Activated naive CD8-positive, alpha-beta T cell treated with anti-CD3 and anti-CD28 coated beads, Interleukin-2, amount 10 ng/mL, durations not matched to agents 7 days and 5 days (primary cell): ENCODE measurements at regions not wholly inside any gene's neighbourhood (a gene's known extent, or its start where the extent isn't known, plus 50 kb on each side); places are given as distances from the start of the nearest gene placed in this dataset.
A peak's percentile ranks its signal among the peaks of the same experiment; 100 is the strongest.
"Not testable (repeated sequence)": the region's sequence is repeated elsewhere in the genome, so short reads cannot be mapped to it uniquely, and the experiment has no call there.

Source experiments
- ATAC-seq: fragments of 150-1000 bp; cut with Tn5 transposase; one replicate; pipeline ENCODE4 v1.10.0; 2021; ENCODE audit warnings: low read depth, moderate library complexity
- POLR2A ChIA-PET: fragments of 350-600 bp; sonication (Branson Sonifier 250); formaldehyde crosslinking; loops from one replicate; lab custom pipeline; 2021; ENCODE audit warnings: antibody characterized with exemption; lab: Charles Lee
- DNase-seq: peaks from one replicate; pipeline ENCODE4 v3.0.0; 2021
- H3K27ac Mint-ChIP-seq: one replicate; pipeline ENCODE4 v1.8.0; 2022; ENCODE audit warnings: mild to moderate bottlenecking, mixed read lengths
- H3K27me3 Mint-ChIP-seq: one replicate; pipeline ENCODE4 v1.8.0; 2022; ENCODE audit warnings: mild to moderate bottlenecking, moderate library complexity, mixed read lengths
- H3K36me3 Mint-ChIP-seq: one replicate; pipeline ENCODE4 v1.8.0; 2021; ENCODE audit warnings: mild to moderate bottlenecking, mixed read lengths
- H3K4me1 Mint-ChIP-seq: one replicate; pipeline ENCODE4 v1.8.0; 2021; ENCODE audit warnings: mixed read lengths
- H3K4me3 Mint-ChIP-seq: one replicate; pipeline ENCODE4 v1.8.0; 2022; ENCODE audit warnings: mild to moderate bottlenecking, moderate library complexity, mixed read lengths
- H3K9me3 Mint-ChIP-seq: one replicate; pipeline ENCODE4 v1.8.0; 2021; ENCODE audit warnings: mixed read lengths

DNA sequence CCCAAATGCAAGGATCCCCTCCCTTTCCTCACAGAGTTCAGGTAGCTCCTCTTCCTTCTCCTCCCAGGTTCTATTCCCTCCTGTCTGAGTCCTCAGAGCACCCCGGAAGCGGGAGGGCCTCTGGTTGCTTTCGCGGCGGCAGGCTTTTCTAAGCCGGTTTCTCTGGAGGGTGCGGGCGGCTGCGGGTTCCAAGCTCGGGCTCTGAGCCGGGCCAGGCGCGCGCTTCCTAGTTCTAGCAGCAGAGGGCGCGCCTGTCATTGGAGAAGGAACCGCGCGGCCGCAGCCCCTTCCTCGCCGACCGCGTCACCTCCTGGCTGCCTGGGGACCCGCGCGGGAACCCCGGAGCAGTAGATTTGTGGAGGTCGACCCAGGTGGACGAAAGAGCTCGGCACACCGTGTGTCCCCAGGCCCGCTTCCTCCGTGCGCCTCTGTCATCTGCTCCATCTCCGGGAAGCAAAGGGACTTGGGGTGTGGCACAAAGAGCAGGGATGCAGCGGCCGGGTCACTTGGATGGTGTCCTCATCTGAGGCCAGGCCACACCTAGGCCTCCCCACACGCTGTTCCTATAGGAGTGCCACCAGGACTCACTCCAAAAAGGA is 389.0 kb upstream of the PODXL start:
- peaks cover 3% of the 10 kb centered on the region for H3K4me1 Mint-ChIP-seq
- H3K9me3 Mint-ChIP-seq, result no peaks in the 10 kb centered on the region
- POLR2A ChIA-PET, result no interaction called here
- H3K36me3 Mint-ChIP-seq, result no peaks in the 10 kb centered on the region
- DNase-seq (peak; percentile 72), ATAC-seq (peak; percentile 82)
- no peak overlapping the region for H3K4me3 Mint-ChIP-seq
- H3K27me3 Mint-ChIP-seq, result peaks cover 20% of the 10 kb centered on the region
- H3K27ac Mint-ChIP-seq, result no peak overlapping the region

DNA sequence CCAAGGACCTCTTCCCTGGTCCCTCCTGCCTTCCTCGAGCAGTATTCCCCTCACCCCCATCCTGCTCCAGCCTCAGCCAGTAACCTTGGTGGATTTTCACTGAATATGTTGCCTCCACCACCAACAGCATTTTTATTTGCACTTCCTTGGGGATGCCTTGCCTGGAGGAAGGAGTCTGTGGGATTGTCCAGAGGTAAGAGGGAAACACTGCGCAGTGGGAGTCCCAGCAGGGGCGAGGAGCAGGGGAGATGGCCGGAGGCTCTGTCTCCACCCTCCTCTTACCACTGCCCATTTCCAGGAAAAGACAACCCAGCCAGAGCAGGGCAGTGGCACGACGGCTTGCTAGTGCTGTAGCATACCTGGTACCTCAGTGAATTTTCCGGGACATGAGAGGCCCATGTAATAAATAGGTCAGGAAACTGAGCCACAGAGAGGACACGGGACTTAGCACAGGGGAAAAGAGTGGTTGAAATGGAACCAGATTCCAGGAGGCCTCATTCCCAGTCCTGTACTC is 388.2 kb upstream of the PODXL start:
- Mint-ChIP-seq H3K27ac (no peak overlapping the region), H3K4me3 (no peak overlapping the region), H3K4me1 (peaks cover 3% of the 10 kb centered on the region), H3K9me3 (no peaks in the 10 kb centered on the region), H3K27me3 (peaks cover 20% of the 10 kb centered on the region), H3K36me3 (no peaks in the 10 kb centered on the region)
- no peak for DNase-seq
- ATAC-seq, result no peak
- POLR2A ChIA-PET, result no interaction called here

- H3K9me3 Mint-ChIP-seq, result no peaks in the 10 kb centered on the region
- H3K27ac Mint-ChIP-seq, result no peak overlapping the region
- ATAC-seq, result no peak
- peaks cover 23% of the 10 kb centered on the region for H3K27me3 Mint-ChIP-seq
- no peaks in the 10 kb centered on the region for H3K36me3 Mint-ChIP-seq
- H3K4me1 Mint-ChIP-seq, result peaks cover 3% of the 10 kb centered on the region
- POLR2A ChIA-PET, result no interaction called here
- DNase-seq, result no peak
- H3K4me3 Mint-ChIP-seq, result no peak overlapping the region
Measured at GRCh38 chr7:131943646-131944045, 387.2 kb upstream of the PODXL start.

GRCh38 chr7:131943211-131943610 is 386.8 kb upstream of the PODXL start:
- ATAC-seq (no peak), DNase-seq (no peak)
- no peaks in the 10 kb centered on the region for H3K36me3 Mint-ChIP-seq
- H3K27me3 Mint-ChIP-seq, result peaks cover 20% of the 10 kb centered on the region
- POLR2A ChIA-PET, result no interaction called here
- peaks cover 3% of the 10 kb centered on the region for H3K4me1 Mint-ChIP-seq
- H3K27ac Mint-ChIP-seq, result no peak overlapping the region
- H3K9me3 Mint-ChIP-seq, result no peaks in the 10 kb centered on the region
- no peak overlapping the region for H3K4me3 Mint-ChIP-seq

GRCh38 chr7:131942287-131943150 is 386.1 kb upstream of the PODXL start:
- H3K9me3 Mint-ChIP-seq, result no peaks in the 10 kb centered on the region
- no peaks in the 10 kb centered on the region for H3K36me3 Mint-ChIP-seq
- H3K27me3 Mint-ChIP-seq, result peaks cover 20% of the 10 kb centered on the region
- POLR2A ChIA-PET, result no interaction called here
- no peak overlapping the region for H3K4me3 Mint-ChIP-seq
- no peak for DNase-seq
- H3K4me1 Mint-ChIP-seq, result peaks cover 3% of the 10 kb centered on the region
- ATAC-seq, result no peak
- no peak overlapping the region for H3K27ac Mint-ChIP-seq

- no peak for DNase-seq
- no peak overlapping the region for H3K4me3 Mint-ChIP-seq
- H3K27ac Mint-ChIP-seq, result no peak overlapping the region
- H3K4me1 Mint-ChIP-seq, result peaks cover 3% of the 10 kb centered on the region
- H3K36me3 Mint-ChIP-seq, result no peaks in the 10 kb centered on the region
- POLR2A ChIA-PET, result no interaction called here
- ATAC-seq, result no peak
- H3K9me3 Mint-ChIP-seq, result no peaks in the 10 kb centered on the region
- H3K27me3 Mint-ChIP-seq, result peaks cover 14% of the 10 kb centered on the region
Measured at GRCh38 chr7:131941291-131941690, 384.9 kb upstream of the PODXL start.

DNA sequence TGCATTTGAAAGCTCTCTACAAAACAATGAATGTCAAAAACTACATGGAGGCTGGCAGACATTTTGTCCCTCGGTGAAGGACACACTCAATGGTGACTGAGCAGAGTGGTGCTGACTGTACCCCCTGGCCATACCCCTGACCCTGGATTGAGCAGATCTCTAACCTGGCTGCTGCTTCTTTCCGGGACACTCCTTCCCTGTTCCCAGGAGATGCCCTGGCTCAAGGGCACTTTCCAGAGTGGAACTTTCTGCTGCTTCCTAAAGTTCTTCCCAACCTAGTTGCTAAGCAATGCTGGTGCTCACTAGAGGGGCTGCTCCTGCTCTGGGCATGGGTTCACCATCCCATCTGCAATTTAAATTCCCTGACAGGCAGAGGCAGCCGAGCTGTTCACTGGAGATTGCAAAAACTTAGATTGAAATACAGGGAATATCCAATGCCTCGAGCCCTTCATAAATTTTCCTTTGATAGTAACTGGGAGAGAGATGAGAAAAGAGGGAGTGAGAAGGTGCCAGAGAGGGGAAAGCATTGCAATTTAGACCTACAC is 384.3 kb upstream of the PODXL start:
- no peaks in the 10 kb centered on the region for H3K9me3 Mint-ChIP-seq
- H3K4me3 Mint-ChIP-seq, result no peak overlapping the region
- peaks cover 12% of the 10 kb centered on the region for H3K27me3 Mint-ChIP-seq
- no peak for DNase-seq
- no peak for ATAC-seq
- peaks cover 3% of the 10 kb centered on the region for H3K4me1 Mint-ChIP-seq
- no peaks in the 10 kb centered on the region for H3K36me3 Mint-ChIP-seq
- POLR2A ChIA-PET, result no interaction called here
- H3K27ac Mint-ChIP-seq, result no peak overlapping the region

GRCh38 chr7:131938788-131939187 is 382.4 kb upstream of the PODXL start:
- H3K36me3 Mint-ChIP-seq, H3K9me3 Mint-ChIP-seq, H3K27me3 Mint-ChIP-seq, H3K27ac Mint-ChIP-seq, DNase-seq, H3K4me1 Mint-ChIP-seq, H3K4me3 Mint-ChIP-seq, ATAC-seq, POLR2A ChIA-PET: not testable (repeated sequence)

DNA sequence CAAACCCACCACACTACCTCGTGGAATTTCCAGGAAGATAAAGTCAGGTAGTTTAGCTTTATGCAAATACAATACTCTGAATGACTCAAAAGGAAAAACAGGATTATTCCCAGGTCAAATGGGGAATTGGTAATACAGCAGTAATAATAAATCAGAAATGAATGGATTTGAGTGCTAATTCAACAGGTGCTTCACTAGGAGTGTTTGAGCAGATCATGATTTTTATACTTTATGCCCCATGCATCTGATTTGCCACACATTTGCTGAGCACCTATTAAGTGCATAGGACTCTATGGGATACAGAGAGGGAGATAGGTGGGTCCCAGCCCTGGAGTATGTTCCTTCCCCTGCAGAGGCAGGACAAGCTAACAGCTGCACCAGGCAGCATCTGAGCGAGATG is 381.4 kb upstream of the PODXL start:
- ATAC-seq (no peak), DNase-seq (no peak)
- Mint-ChIP-seq H3K36me3 (no peaks in the 10 kb centered on the region), H3K4me3 (no peak overlapping the region), H3K27me3 (peaks cover 4% of the 10 kb centered on the region), H3K4me1 (no peaks in the 10 kb centered on the region), H3K9me3 (no peaks in the 10 kb centered on the region), H3K27ac (no peak overlapping the region)
- POLR2A ChIA-PET, result no interaction called here

DNA sequence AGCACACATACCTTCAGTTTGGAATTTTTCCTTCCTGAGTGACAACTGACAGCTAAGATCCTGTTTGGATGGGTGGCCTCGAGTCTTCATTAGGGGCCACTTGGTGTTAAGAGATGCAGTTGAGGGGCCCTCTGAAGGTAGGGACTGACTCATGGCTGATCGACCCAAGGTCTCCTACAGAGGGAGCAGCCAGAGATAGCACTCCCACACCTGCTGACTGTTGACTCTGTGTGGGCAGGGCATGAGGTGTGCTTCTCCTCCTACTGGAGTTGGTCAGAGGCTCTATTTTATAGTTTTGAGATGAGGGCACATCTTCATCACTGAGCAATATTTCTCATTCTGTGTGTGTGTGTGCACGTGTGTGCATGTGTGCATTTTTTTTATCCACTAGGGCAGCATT is 378.8 kb upstream of the PODXL start:
- ATAC-seq (no peak), DNase-seq (no peak)
- H3K4me1 Mint-ChIP-seq, result no peaks in the 10 kb centered on the region
- no peaks in the 10 kb centered on the region for H3K9me3 Mint-ChIP-seq
- H3K27me3 Mint-ChIP-seq, result peaks cover 4% of the 10 kb centered on the region
- no peak overlapping the region for H3K27ac Mint-ChIP-seq
- POLR2A ChIA-PET, result no interaction called here
- H3K4me3 Mint-ChIP-seq, result no peak overlapping the region
- H3K36me3 Mint-ChIP-seq, result no peaks in the 10 kb centered on the region

GRCh38 chr7:131934452-131934851 is 378.0 kb upstream of the PODXL start:
- H3K27ac Mint-ChIP-seq, result no peak overlapping the region
- ATAC-seq (no peak), DNase-seq (no peak)
- no peak overlapping the region for H3K4me3 Mint-ChIP-seq
- H3K27me3 Mint-ChIP-seq, result peaks cover 2% of the 10 kb centered on the region
- POLR2A ChIA-PET, result no interaction called here
- no peaks in the 10 kb centered on the region for H3K4me1 Mint-ChIP-seq
- H3K36me3 Mint-ChIP-seq, result no peaks in the 10 kb centered on the region
- H3K9me3 Mint-ChIP-seq, result no peaks in the 10 kb centered on the region

DNA sequence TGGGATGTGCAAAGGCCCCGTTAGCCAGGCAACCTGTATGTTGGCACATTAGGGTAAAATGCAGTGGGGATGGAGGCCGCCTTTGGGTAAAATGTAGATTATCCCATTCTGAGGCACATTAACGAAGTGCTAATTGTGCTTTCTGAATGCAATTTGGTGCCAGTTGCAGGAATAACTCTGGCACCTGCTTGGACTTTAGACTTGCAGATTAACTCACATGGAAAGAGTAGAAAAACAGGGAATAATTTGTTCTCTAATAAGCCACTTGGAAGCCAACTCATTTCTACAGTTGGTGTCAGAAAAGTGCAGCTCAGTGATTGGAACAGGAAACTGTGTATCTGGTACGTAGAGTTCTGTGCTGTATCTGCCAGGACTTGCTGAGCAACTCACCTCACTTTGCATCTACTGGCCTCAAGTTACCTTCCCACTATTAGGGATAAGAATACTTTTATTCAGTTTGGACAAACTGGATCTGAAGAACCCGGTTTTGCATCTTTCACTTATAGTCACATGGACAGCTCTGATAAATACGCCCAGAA is 377.4 kb upstream of the PODXL start:
- ATAC-seq (no peak), DNase-seq (no peak)
- POLR2A ChIA-PET, result no interaction called here
- no peaks in the 10 kb centered on the region for H3K4me1 Mint-ChIP-seq
- peaks cover under 1% of the 10 kb centered on the region for H3K27me3 Mint-ChIP-seq
- no peak overlapping the region for H3K4me3 Mint-ChIP-seq
- no peak overlapping the region for H3K27ac Mint-ChIP-seq
- H3K9me3 Mint-ChIP-seq, result no peaks in the 10 kb centered on the region
- H3K36me3 Mint-ChIP-seq, result no peaks in the 10 kb centered on the region

DNA sequence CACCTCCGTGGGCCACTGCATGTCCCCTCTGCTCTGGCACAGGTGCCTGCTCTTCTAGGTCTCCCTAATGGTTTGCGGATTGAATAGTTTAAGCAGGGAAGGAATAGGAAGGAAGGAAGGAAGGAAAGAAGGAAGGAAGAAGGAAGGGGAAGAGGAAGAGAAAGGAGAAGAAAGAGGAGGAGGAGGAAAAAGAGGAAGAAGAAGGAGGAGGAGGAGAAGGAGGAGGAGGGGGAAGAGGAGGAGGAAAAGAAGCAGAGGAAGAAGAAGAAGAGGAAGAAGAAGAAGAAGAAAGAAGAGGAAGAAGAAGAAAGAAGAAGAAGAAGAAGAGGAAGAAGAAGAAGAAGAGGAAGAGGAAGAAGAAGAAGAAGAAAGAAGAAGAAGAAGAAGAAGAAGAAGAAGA is 376.8 kb upstream of the PODXL start:
- ATAC-seq, H3K4me1 Mint-ChIP-seq, DNase-seq, H3K9me3 Mint-ChIP-seq, H3K36me3 Mint-ChIP-seq, H3K27ac Mint-ChIP-seq, H3K27me3 Mint-ChIP-seq, H3K4me3 Mint-ChIP-seq, POLR2A ChIA-PET: not testable (repeated sequence)

GRCh38 chr7:131932271-131932670 is 375.8 kb upstream of the PODXL start:
- H3K27me3 Mint-ChIP-seq, result peaks cover 1% of the 10 kb centered on the region
- H3K9me3 Mint-ChIP-seq, result no peaks in the 10 kb centered on the region
- H3K36me3 Mint-ChIP-seq, result no peaks in the 10 kb centered on the region
- ATAC-seq (no peak), DNase-seq (no peak)
- POLR2A ChIA-PET, result no interaction called here
- H3K4me3 Mint-ChIP-seq, result no peak overlapping the region
- no peak overlapping the region for H3K27ac Mint-ChIP-seq
- H3K4me1 Mint-ChIP-seq, result no peaks in the 10 kb centered on the region
